SU-DHL-6 (cell line): ENCODE measurements at regions not wholly inside any gene's neighbourhood (a gene's known extent, or its start where the extent isn't known, plus 50 kb on each side); places are given as distances from the start of the nearest gene placed in this dataset.

Experiments used
- EZH2phosphoT487 ChIP-seq: fragments of 200-600 bp; sonication (generic), shearing (Covaris generic); conservative IDR thresholded peaks from 2 replicates; pipeline ENCODE4 v1.6.1; 2018; ENCODE audit warnings: mild to moderate bottlenecking, antibody characterized with exemption, low read length, moderate library complexity, mixed read lengths
- TF ChIP-seq, protein P1 (sequence below): fragments of 200-600 bp; sonication (generic); IDR thresholded peaks from one replicate; pipeline ENCODE4 v1.5.1; 2017; ENCODE audit warnings: antibody characterized with exemption, mild to moderate bottlenecking, low read length, moderate library complexity; ENCODE audit not compliant: insufficient read depth, poor library complexity, severe bottlenecking

DNA sequence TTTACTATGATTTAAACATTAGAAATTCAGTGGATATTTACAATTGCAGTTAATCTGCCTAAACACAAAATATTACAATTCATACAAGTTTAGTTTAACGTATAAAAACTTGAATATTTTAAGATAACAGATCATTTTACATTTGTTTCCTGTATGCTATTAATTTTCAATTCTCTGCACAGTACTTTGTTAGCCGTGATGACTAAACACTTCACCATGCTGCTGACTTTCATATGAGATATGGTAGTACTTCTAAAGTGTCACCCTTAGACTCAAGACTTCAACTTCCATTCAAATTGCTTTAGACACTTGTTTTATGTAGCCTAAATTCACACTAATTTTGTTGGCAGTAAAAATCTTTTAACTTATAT lies 1646.4 kb upstream of the ADGRL3 start:
- TF ChIP-seq, protein P1, sequence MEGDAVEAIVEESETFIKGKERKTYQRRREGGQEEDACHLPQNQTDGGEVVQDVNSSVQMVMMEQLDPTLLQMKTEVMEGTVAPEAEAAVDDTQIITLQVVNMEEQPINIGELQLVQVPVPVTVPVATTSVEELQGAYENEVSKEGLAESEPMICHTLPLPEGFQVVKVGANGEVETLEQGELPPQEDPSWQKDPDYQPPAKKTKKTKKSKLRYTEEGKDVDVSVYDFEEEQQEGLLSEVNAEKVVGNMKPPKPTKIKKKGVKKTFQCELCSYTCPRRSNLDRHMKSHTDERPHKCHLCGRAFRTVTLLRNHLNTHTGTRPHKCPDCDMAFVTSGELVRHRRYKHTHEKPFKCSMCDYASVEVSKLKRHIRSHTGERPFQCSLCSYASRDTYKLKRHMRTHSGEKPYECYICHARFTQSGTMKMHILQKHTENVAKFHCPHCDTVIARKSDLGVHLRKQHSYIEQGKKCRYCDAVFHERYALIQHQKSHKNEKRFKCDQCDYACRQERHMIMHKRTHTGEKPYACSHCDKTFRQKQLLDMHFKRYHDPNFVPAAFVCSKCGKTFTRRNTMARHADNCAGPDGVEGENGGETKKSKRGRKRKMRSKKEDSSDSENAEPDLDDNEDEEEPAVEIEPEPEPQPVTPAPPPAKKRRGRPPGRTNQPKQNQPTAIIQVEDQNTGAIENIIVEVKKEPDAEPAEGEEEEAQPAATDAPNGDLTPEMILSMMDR = no peak
- no peak for TF ChIP-seq EZH2phosphoT487
